ENCODE measurements at regions not wholly inside any gene's neighbourhood (a gene's known extent, or its start where the extent isn't known, plus 50 kb on each side); places are given as distances from the start of the nearest gene placed in this dataset.

GRCh38 chr15:93683651-93684050 is 547.7 kb upstream of the MCTP2 start:
- WGBS (ENCODE audit: insufficient coverage, low coverage, missing lambda C conversion rate), result 0% methylated on average over 1 of the region's 1 CpG
- POLR2A ChIA-PET, result no interaction called here
- DNase-seq (ENCODE audit: extremely low read depth in 1 of 4, low spot score in 3 of 4) (no peak), FAIRE-seq (no peak), ATAC-seq (no peak)
- no peaks in the 10 kb centered on the region for H3K9me1 ChIP-seq (ENCODE audit: control insufficient read depth, insufficient read depth, low read length)
- H3K36me3 ChIP-seq (ENCODE audit: control insufficient read depth, insufficient read depth, low read length), result no peaks in the 10 kb centered on the region
- H3K27ac ChIP-seq (ENCODE audit: extremely low read depth, low read depth, low read length), result no peak overlapping the region
- H3K4me3 ChIP-seq, result no peak overlapping the region
- CTCF ChIA-PET (ENCODE audit: low intra/inter-chr PET ratio), result no interaction called here
- no peaks in the 10 kb centered on the region for H3K79me2 ChIP-seq (ENCODE audit: control insufficient read depth, insufficient read depth, low read length)
- no peaks in the 10 kb centered on the region for H4K20me1 ChIP-seq (replicated peaks; ENCODE audit: control insufficient read depth, insufficient read depth, low read length)
- intact Hi-C loops (cut with micrococcal nuclease) (no loop called here), in situ Hi-C loops (cut with MboI) (no loop called here)
- H3K9me3 ChIP-seq (replicated peaks; ENCODE audit: control insufficient read depth, insufficient read depth, low read depth, low read length), result 0 out of 2 replicates have a peak, but pooled peaks cover 2% of the 10 kb centered on the region
- no TSS peak for BruUV-seq (replicated peaks)
- H3K4me2 ChIP-seq (ENCODE audit: insufficient read depth, low read length), result no peak overlapping the region
- no peaks in the 10 kb centered on the region for H3K27me3 ChIP-seq (ENCODE audit: control insufficient read depth in 2 of 2, insufficient read depth in 2 of 2, low read length in 2 of 2)
- TF ChIP-seq POU5F1 (IDR thresholded peaks at IDR 0.05; ENCODE audit: borderline replicate concordance, low read depth, low read length, partially characterized antibody) (no peak), ZNF140 (CRISPR knock-in tag; IDR thresholded peaks at IDR 0.05) (no peak), ZBTB49 (CRISPR knock-in tag; IDR thresholded peaks at IDR 0.05; ENCODE audit: borderline replicate concordance) (no peak), ZFP1 (CRISPR knock-in tag; IDR thresholded peaks at IDR 0.05) (no peak), GTF2A2 (tag; IDR thresholded peaks at IDR 0.05) (no peak), NCOR1 (IDR thresholded peaks at IDR 0.05) (no peak), CHD4 (IDR thresholded peaks at IDR 0.05; ENCODE audit: insufficient read depth, insufficient replicate concordance, low read depth, low read length, poor library complexity, severe bottlenecking) (no peak), ZNF696 (CRISPR knock-in tag; conservative IDR thresholded peaks at IDR 0.05) (no peak), DDX20 (tag; IDR thresholded peaks at IDR 0.05; ENCODE audit: low read depth) (no peak), ZSCAN29 (IDR thresholded peaks at IDR 0.05) (no peak), ZNF586 (CRISPR knock-in tag; conservative IDR thresholded peaks at IDR 0.05) (no peak), L3MBTL2 (IDR thresholded peaks at IDR 0.05) (no peak)
- no peak overlapping the region for H3K9ac ChIP-seq (ENCODE audit: insufficient read depth in 1 of 2, low read depth in 2 of 2, low read length in 2 of 2)
- no peaks in the 10 kb centered on the region for H3K4me1 ChIP-seq (replicated peaks in 1 of 2; ENCODE audit: control insufficient read depth in 2 of 2, insufficient read depth in 2 of 2, low read length in 2 of 2)
- H2AFZ ChIP-seq (ENCODE audit: low read depth, low read length), result no peak overlapping the region

Measured in K562 (cell line).